ENCODE measurements at regions not wholly inside any gene's neighbourhood (a gene's known extent, or its start where the extent isn't known, plus 50 kb on each side); places are given as distances from the start of the nearest gene placed in this dataset.

- TF ChIP-seq ZBTB6 (tag by site-specific recombination; IDR thresholded peaks at IDR 0.05) (no peak), ZNF843 (tag by site-specific recombination; IDR thresholded peaks at IDR 0.05) (no peak), CTCF (tag by site-specific recombination; IDR thresholded peaks at IDR 0.05) (no peak)
Observed at GRCh38 chr16:9176547-9177418, 85.3 kb downstream of the HAPSTR1 start.
